ENCODE measurements at regions not wholly inside any gene's neighbourhood (a gene's known extent, or its start where the extent isn't known, plus 50 kb on each side); places are given as distances from the start of the nearest gene placed in this dataset.

GRCh38 chr9:89659473-89659872, 54.7 kb downstream of the GADD45G start:
- TF ChIP-seq CTCF (conservative IDR thresholded peaks at IDR 0.05 in 1 of 2, IDR thresholded peaks at IDR 0.05 in 1 of 2; ENCODE audit: extremely low read depth in 1 of 2, insufficient read depth in 1 of 2, low read depth in 1 of 2, low read length in 2 of 2) (no peak), EZH2 (IDR thresholded peaks at IDR 0.05; ENCODE audit: borderline replicate concordance, low read length) (no peak)

All from mammary epithelial cell (primary cell).